GM21381 (cell line): ENCODE measurements at regions not wholly inside any gene's neighbourhood (a gene's known extent, or its start where the extent isn't known, plus 50 kb on each side); places are given as distances from the start of the nearest gene placed in this dataset.

Source experiments
- ATAC-seq: cut with Tn5 transposase; IDR thresholded peaks from one replicate; pipeline ENCODE4 v1.9.1; 2021; ENCODE audit warnings: mild to moderate bottlenecking, moderate library complexity; ENCODE audit not compliant: unreplicated experiment

- ATAC-seq = no peak
These were observed 61.7 kb upstream of the PPP2R2B start for GRCh38 chr5:146940295-146940694.

GRCh38 chr5:146944019-146944418 lies 65.5 kb upstream of the PPP2R2B start:
- ATAC-seq = no peak

DNA sequence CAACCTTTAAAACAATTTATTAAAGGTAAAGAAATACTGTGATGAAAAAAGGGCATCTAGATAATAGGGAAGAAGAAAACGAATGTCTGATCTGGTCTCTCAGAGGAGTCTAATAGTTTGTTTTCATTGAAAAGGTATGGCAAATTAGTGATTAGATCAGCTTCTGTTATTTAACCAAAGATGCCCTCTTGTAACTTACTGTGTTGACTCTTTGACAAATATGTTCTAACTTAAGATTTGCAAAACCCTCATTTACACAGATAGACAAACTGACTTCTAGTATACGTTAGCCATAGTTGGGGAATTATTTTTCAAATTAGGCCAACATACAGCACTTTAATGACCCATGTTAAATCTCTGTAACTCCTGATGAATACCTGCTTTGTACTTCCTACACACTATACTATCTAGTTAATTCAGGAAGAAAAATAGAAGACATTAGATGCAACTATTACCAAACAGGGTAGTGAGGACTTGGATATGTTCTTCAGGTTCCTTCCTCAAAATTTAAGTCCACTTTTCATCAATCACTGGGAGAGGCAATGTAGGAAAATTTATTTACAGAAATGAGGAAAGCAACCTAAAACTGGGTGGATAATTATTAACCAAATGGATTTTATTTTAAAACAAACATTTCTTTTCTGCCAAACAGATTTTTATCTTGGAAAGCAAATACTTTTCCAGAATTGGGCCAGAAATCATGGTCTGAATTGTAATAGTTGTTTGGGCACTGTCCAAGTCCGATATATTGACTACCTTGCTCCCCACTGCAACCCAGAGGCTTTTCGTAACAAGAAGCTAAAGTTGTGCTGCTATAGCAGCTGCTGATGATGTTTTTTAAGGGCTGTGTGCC lies 66.4 kb upstream of the PPP2R2B start:
- no peak for ATAC-seq

GRCh38 chr5:146945617-146946084 lies 67.1 kb upstream of the PPP2R2B start:
- no peak for ATAC-seq

DNA sequence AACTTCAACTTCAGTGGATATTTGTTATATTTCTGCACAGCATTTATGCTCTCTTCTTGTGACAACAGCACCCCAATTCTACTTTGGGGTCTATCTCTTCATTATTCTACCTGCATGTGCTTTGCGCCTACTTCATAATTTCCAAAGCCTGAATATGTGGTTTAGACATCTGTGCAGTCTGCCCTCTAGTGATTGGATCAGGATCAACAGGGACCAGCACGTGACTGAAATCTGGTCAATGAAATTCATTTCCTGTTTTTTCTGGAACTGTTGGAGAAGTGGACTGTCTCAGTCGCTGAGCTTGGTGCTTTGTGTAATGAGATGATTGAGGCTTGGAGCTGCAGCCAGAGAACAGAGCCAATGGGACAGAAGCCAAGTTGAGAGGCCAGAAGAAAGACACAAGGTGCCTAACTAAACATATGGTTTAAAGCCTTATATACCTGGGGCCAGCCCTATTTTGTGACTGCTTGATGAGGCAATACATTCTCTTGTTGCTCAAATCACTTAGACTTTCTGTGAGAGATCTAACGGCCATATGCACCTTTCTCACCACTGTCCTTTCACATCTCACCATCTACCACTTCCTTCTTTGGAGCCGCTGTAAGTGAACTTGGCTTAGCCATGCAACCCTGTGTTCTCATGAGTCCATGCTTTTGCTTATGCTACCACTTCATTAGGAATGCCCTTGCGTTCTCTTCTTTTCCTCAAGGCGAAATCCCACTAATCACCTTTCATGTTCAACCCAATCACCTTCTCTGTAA lies 68.8 kb upstream of the PPP2R2B start:
- ATAC-seq = peak; percentile 54

- ATAC-seq = no peak
These were observed 70.1 kb upstream of the PPP2R2B start for GRCh38 chr5:146948666-146949065.

GRCh38 chr5:146952168-146952567 lies 73.6 kb upstream of the PPP2R2B start:
- ATAC-seq = no peak

DNA sequence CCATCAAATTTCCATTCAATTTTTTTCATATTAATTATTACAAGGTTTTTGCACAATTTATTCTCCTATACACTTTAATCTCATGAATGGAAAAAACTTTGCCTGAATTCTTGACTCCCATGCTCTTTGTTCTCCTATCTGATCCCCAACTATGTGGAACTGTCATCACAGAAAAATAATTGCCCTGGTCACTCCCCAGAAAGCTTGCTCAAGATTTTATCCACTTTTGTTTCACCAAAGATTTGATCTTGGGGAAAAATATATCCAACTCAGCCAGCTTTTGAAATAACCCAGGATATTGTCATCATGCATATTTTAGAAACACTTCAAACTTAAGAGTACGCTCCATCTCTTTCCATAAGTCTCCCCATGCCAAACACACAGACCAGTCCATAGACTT lies 77.7 kb upstream of the PPP2R2B start:
- ATAC-seq = no peak

GRCh38 chr5:146959360-146959759 lies 80.8 kb upstream of the PPP2R2B start:
- no peak for ATAC-seq

DNA sequence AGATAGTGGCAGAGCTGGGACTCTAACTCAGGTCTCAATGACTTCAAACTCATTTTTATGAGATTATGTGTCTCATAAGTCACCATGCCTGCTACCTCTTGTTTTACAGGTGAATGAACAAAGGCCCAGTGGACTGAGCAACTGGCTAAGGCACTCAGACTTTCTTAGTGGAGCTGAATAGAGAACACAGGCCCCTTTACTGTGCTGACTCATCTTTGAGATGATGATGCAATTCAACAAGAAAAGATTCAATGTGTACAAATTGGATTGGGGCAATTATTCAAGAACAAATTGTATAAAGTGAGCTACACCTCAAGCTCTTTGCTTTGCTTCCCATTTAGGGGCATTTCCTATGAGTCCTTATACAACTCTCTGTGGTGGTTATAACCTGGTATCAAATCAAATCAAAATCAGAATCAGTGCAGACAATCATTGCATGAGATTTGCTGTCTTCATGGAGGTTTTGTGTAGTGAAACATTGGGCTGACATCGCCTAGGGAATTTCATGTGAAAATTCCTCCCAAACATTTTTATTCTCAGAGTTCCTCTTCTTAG lies 84.3 kb upstream of the PPP2R2B start:
- no peak for ATAC-seq

- ATAC-seq = peak; percentile 97
These were observed 87.5 kb upstream of the PPP2R2B start for GRCh38 chr5:146965761-146966659.

GRCh38 chr5:146967646-146968045 lies 89.1 kb upstream of the PPP2R2B start:
- no peak for ATAC-seq

DNA sequence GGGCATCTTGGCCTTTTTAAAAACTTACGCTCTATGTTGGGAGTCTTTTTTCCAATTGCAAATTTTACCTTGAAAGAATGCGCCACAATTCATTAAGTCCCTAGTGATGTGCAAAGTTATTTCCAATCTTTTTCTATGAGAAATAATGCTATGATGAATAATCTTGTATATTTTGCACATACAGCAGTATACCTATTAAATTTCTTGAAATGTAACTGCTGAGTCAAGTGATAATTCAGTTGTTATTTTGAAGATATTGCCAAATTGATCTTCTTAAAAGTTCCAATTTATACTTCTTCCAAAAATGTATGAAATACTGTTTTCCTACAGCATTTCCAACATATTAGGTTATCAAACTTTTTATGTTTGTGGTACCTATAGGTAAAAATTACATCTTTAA lies 92.8 kb upstream of the PPP2R2B start:
- ATAC-seq = no peak

GRCh38 chr5:146986469-146986868 lies 107.9 kb upstream of the PPP2R2B start:
- no peak for ATAC-seq

DNA sequence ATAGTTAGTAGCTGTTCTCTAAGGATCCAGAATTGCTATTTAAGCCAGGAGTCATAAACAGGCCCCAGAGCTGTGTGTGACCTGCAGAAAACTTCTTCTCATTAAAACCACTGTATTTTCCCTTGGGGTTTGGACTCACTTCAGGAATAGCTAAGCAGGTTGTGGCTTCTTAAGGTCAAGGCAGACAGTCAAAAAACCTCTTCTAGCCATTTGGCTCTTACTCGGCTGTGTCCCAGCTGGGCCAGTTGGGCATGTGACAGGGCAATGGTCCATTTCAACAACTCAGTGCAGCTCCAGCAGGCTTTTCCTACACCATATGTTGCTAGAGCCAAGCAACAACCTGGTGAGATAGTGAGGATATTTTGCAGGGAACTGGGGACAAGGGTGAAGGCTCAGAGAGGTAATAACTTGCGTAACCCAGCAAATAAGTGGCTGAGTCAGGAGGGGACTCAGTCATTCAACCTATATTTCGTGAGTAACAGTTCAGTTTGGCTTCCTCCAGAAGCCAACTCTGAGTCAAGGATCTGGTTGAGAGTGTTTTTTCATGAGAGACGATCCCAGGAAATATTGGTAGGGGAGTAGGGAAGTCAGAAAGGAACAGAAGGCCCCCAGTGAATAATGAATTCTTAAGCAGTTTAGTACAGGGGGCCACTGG lies 115.4 kb upstream of the PPP2R2B start:
- ATAC-seq = no peak

GRCh38 chr5:146995878-146996277 lies 117.3 kb upstream of the PPP2R2B start:
- no peak for ATAC-seq

DNA sequence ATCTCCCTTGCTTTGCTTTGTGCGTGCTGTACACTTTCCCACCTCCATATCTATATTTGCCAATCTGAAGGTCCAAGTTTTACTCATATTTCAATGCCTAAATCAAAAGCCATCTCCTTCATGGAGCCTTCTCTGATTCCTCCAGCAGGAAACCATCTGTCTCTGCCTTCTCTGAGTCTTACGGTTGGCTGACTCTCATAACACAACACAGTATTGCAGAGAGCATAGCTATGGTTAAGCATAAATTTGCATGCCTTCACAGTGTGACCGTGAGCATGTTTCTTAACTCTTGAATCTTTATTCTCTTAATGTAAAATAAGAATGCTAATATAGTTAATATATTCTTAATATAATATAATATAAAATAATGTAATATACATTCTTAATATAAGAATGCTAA lies 136.8 kb upstream of the PPP2R2B start:
- ATAC-seq = no peak

GRCh38 chr5:147017191-147017590 lies 138.6 kb upstream of the PPP2R2B start:
- no peak for ATAC-seq

DNA sequence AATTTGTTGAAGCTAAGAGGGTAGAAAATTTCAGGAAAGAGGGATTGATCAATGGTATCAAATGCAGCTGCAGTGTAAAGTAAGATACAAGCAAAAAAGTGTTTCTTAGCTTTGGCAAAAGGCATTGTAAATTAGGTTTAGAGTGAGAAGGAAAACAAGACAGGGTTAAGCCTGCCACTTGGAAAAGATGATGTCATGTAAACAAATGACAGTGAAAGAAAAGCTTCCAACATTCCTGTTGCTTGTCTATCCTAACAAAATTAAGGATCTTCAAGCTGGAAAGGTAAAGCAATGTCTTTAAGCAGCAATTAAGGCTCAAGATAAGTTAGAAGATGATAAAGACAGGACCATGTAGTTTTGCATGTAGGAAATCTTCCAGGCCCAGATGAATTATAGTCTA lies 139.1 kb upstream of the PPP2R2B start:
- no peak for ATAC-seq

DNA sequence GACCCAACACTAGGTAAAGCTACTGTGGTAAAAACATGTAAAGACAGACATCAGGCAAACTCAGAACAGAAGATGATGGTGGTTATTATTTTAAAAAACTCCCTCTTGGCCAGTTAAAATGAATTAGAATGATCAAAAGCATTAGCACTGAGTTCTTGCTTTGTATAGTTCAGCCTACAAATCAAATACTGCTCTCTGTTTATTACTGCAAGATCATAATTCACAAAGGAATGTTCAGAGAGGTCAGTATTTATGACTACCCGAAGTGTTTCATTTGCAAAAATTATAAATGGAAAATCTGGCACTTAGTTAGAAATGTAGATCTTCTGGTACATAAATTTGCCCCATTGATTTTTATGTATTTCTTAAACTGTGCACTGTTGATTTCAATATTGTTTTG lies 140.3 kb upstream of the PPP2R2B start:
- ATAC-seq = no peak
